ENCODE measurements at regions not wholly inside any gene's neighbourhood (a gene's known extent, or its start where the extent isn't known, plus 50 kb on each side); places are given as distances from the start of the nearest gene placed in this dataset.

GRCh38 chr9:135391759-135392158 lies 87.8 kb upstream of the PPP1R26 start:
- TF ChIP-seq, protein P1, sequence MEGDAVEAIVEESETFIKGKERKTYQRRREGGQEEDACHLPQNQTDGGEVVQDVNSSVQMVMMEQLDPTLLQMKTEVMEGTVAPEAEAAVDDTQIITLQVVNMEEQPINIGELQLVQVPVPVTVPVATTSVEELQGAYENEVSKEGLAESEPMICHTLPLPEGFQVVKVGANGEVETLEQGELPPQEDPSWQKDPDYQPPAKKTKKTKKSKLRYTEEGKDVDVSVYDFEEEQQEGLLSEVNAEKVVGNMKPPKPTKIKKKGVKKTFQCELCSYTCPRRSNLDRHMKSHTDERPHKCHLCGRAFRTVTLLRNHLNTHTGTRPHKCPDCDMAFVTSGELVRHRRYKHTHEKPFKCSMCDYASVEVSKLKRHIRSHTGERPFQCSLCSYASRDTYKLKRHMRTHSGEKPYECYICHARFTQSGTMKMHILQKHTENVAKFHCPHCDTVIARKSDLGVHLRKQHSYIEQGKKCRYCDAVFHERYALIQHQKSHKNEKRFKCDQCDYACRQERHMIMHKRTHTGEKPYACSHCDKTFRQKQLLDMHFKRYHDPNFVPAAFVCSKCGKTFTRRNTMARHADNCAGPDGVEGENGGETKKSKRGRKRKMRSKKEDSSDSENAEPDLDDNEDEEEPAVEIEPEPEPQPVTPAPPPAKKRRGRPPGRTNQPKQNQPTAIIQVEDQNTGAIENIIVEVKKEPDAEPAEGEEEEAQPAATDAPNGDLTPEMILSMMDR (IDR thresholded peaks at IDR 0.05): no peak
- TF ChIP-seq POLR2A (IDR thresholded peaks at IDR 0.05) (no peak), POLR2AphosphoS5 (IDR thresholded peaks at IDR 0.05; ENCODE audit: insufficient read depth in 1 of 2, low read depth in 1 of 2) (no peak)

Measured in vagina (tissue), 2 donors.